HG03571 (cell line): ENCODE measurements at regions not wholly inside any gene's neighbourhood (a gene's known extent, or its start where the extent isn't known, plus 50 kb on each side); places are given as distances from the start of the nearest gene placed in this dataset.

Experiments used
- ATAC-seq: cut with Tn5 transposase; IDR thresholded peaks from one replicate; pipeline ENCODE4 v1.9.1; 2021; ENCODE audit not compliant: unreplicated experiment

- no peak for ATAC-seq
Observed at GRCh38 chr5:159737263-159737662, 179.0 kb upstream of the ADRA1B start.

GRCh38 chr5:159741829-159742322, 174.4 kb upstream of the ADRA1B start:
- no peak for ATAC-seq

GRCh38 chr5:159743234-159743633, 173.0 kb upstream of the ADRA1B start:
- ATAC-seq: no peak

- ATAC-seq: no peak
Observed at GRCh38 chr5:159746707-159747106, 169.6 kb upstream of the ADRA1B start.

- ATAC-seq: no peak
Observed at GRCh38 chr5:159749146-159749545, 167.1 kb upstream of the ADRA1B start.

- no peak for ATAC-seq
Observed at GRCh38 chr5:159750226-159750625, 166.1 kb upstream of the ADRA1B start.

GRCh38 chr5:159751459-159751858, 164.8 kb upstream of the ADRA1B start:
- ATAC-seq: no peak

GRCh38 chr5:159752622-159753275, 163.5 kb upstream of the ADRA1B start:
- no peak for ATAC-seq

- no peak for ATAC-seq
Observed at GRCh38 chr5:159758189-159758588, 158.1 kb upstream of the ADRA1B start.

GRCh38 chr5:159759791-159760290, 156.4 kb upstream of the ADRA1B start:
- ATAC-seq: no peak

- no peak for ATAC-seq
Observed at GRCh38 chr5:159762921-159763320, 153.4 kb upstream of the ADRA1B start.

- no peak for ATAC-seq
Observed at GRCh38 chr5:159763562-159763961, 152.7 kb upstream of the ADRA1B start.

GRCh38 chr5:159764283-159765134, 151.8 kb upstream of the ADRA1B start:
- ATAC-seq: no peak

- ATAC-seq: no peak
Observed at GRCh38 chr5:159765135-159765433, 151.2 kb upstream of the ADRA1B start.

GRCh38 chr5:159765760-159766517, 150.3 kb upstream of the ADRA1B start:
- ATAC-seq: no peak

- no peak for ATAC-seq
Observed at GRCh38 chr5:159768243-159768642, 148.0 kb upstream of the ADRA1B start.

- no peak for ATAC-seq
Observed at GRCh38 chr5:159772698-159773061, 143.6 kb upstream of the ADRA1B start.

GRCh38 chr5:159773062-159773924, 143.0 kb upstream of the ADRA1B start:
- ATAC-seq: peak; percentile 80

GRCh38 chr5:159774476-159775031, 141.7 kb upstream of the ADRA1B start:
- no peak for ATAC-seq

- no peak for ATAC-seq
Observed at GRCh38 chr5:159775890-159776289, 140.4 kb upstream of the ADRA1B start.
